Activated CD4-positive, alpha-beta memory T cell treated with anti-CD3 and anti-CD28 coated beads for 36 hours (primary cell): ENCODE measurements at regions not wholly inside any gene's neighbourhood (a gene's known extent, or its start where the extent isn't known, plus 50 kb on each side); places are given as distances from the start of the nearest gene placed in this dataset.

Experiments used
- CTCF ChIA-PET: fragments of 350-600 bp; sonication (Branson Sonifier 250); formaldehyde crosslinking; loops from one replicate; lab custom pipeline; 2021; ENCODE audit warnings: antibody characterized with exemption, inconsistent platforms; lab: Charles Lee
- POLR2A ChIA-PET: fragments of 350-600 bp; sonication (Branson Sonifier 250); formaldehyde crosslinking; loops from one replicate; lab custom pipeline; 2021; ENCODE audit warnings: antibody characterized with exemption; lab: Charles Lee
- DNase-seq: peaks from one replicate; pipeline ENCODE4 v3.0.0-alpha.2; 2020
- H3K27ac Mint-ChIP-seq: one replicate; pipeline ENCODE4 v1.8.0; 2021; ENCODE audit warnings: mixed read lengths
- H3K27me3 Mint-ChIP-seq: one replicate; pipeline ENCODE4 v1.8.0; 2021; ENCODE audit warnings: mixed read lengths
- H3K36me3 Mint-ChIP-seq: one replicate; pipeline ENCODE4 v1.8.0; 2021; ENCODE audit warnings: mixed read lengths
- H3K4me1 Mint-ChIP-seq: one replicate; pipeline ENCODE4 v1.8.0; 2021; ENCODE audit warnings: low read depth, mixed read lengths
- H3K4me3 Mint-ChIP-seq: one replicate; pipeline ENCODE4 v1.8.0; 2021; ENCODE audit warnings: mild to moderate bottlenecking, mixed read lengths
- H3K9me3 Mint-ChIP-seq: one replicate; pipeline ENCODE4 v1.8.0; 2021; ENCODE audit warnings: mixed read lengths
- intact Hi-C: fragments of 100-400 bp; cut with micrococcal nuclease; formaldehyde crosslinking; loops from one replicate; pipeline ENCODE4 v1.15.1; 2023

GRCh38 chr4:16450724-16451123 is 224.5 kb upstream of the TAPT1 start:
- no peaks in the 10 kb centered on the region for H3K4me1 Mint-ChIP-seq
- intact Hi-C loops = no loop called here
- H3K36me3 Mint-ChIP-seq = no peaks in the 10 kb centered on the region
- no peak overlapping the region for H3K4me3 Mint-ChIP-seq
- no peaks in the 10 kb centered on the region for H3K27me3 Mint-ChIP-seq
- H3K9me3 Mint-ChIP-seq = no peaks in the 10 kb centered on the region
- no peak for DNase-seq
- ChIA-PET CTCF (no interaction called here), POLR2A (no interaction called here)
- no peak overlapping the region for H3K27ac Mint-ChIP-seq

- ChIA-PET CTCF (no interaction called here), POLR2A (no interaction called here)
These were observed 223.8 kb upstream of the TAPT1 start for GRCh38 chr4:16450031-16450430.

GRCh38 chr4:16449406-16449805 is 223.1 kb upstream of the TAPT1 start:
- intact Hi-C loops = no loop called here
- ChIA-PET POLR2A (no interaction called here), CTCF (no interaction called here)
- H3K4me1 Mint-ChIP-seq = no peaks in the 10 kb centered on the region
- no peaks in the 10 kb centered on the region for H3K36me3 Mint-ChIP-seq
- no peaks in the 10 kb centered on the region for H3K9me3 Mint-ChIP-seq
- H3K4me3 Mint-ChIP-seq = no peak overlapping the region
- DNase-seq = no peak
- H3K27ac Mint-ChIP-seq = no peak overlapping the region
- no peaks in the 10 kb centered on the region for H3K27me3 Mint-ChIP-seq

More at GRCh38 chr4:16450031-16450430, 223.8 kb upstream of the TAPT1 start:
- intact Hi-C loops = no loop called here
- DNase-seq = no peak
- Mint-ChIP-seq H3K27me3 (no peaks in the 10 kb centered on the region), H3K4me3 (no peak overlapping the region), H3K27ac (no peak overlapping the region), H3K9me3 (no peaks in the 10 kb centered on the region), H3K4me1 (no peaks in the 10 kb centered on the region), H3K36me3 (no peaks in the 10 kb centered on the region)

GRCh38 chr4:16448241-16448840 is 222.1 kb upstream of the TAPT1 start:
- intact Hi-C loops = no loop called here
- ChIA-PET CTCF (interaction anchor here (1.9 kb wide), 1 partner anchor 158 kb away, joined by 5 read pairs; no protein-coding TSS in a partner anchor), POLR2A (no interaction called here)
- no peak for DNase-seq
- Mint-ChIP-seq H3K4me1 (no peaks in the 10 kb centered on the region), H3K4me3 (no peak overlapping the region), H3K9me3 (no peaks in the 10 kb centered on the region), H3K27ac (no peak overlapping the region), H3K36me3 (no peaks in the 10 kb centered on the region), H3K27me3 (no peaks in the 10 kb centered on the region)

- intact Hi-C loops = loop anchor here (5.0 kb wide), 1 partner anchor 416 kb away; no protein-coding TSS in a partner anchor
- DNase-seq = no peak
- H3K4me3 Mint-ChIP-seq = no peak overlapping the region
- H3K36me3 Mint-ChIP-seq = no peaks in the 10 kb centered on the region
- H3K4me1 Mint-ChIP-seq = no peaks in the 10 kb centered on the region
- CTCF ChIA-PET = interaction anchor here (0.6 to 2.3 kb wide), 5 partner anchors 8 to 156 kb away, joined by 3 to 11 read pairs (median 3); no protein-coding TSS in a partner anchor
- POLR2A ChIA-PET = no interaction called here
- peaks cover 1% of the 10 kb centered on the region for H3K27me3 Mint-ChIP-seq
- H3K27ac Mint-ChIP-seq = no peak overlapping the region
- H3K9me3 Mint-ChIP-seq = no peaks in the 10 kb centered on the region
These were observed 217.3 kb upstream of the TAPT1 start for GRCh38 chr4:16443504-16444088.

- DNase-seq = no peak
- ChIA-PET CTCF (interaction anchor here (2.3 kb wide), 1 partner anchor 151 kb away, joined by 11 read pairs; no protein-coding TSS in a partner anchor), POLR2A (no interaction called here)
- Mint-ChIP-seq H3K27me3 (peaks cover 1% of the 10 kb centered on the region), H3K36me3 (no peaks in the 10 kb centered on the region), H3K4me3 (no peak overlapping the region), H3K27ac (no peak overlapping the region), H3K9me3 (peaks cover 8% of the 10 kb centered on the region), H3K4me1 (no peaks in the 10 kb centered on the region)
- intact Hi-C loops = loop anchor here (5.0 kb wide), 1 partner anchor 415 kb away; no protein-coding TSS in a partner anchor
These were observed 216.0 kb upstream of the TAPT1 start for GRCh38 chr4:16442296-16442695.

GRCh38 chr4:16439768-16440167 is 213.5 kb upstream of the TAPT1 start:
- H3K4me1 Mint-ChIP-seq = no peaks in the 10 kb centered on the region
- H3K9me3 Mint-ChIP-seq = peaks cover 10% of the 10 kb centered on the region
- CTCF ChIA-PET = no interaction called here
- POLR2A ChIA-PET = no interaction called here
- intact Hi-C loops = loop anchor here (5.0 kb wide), 1 partner anchor 412 kb away; no protein-coding TSS in a partner anchor
- no peak for DNase-seq
- no peaks in the 10 kb centered on the region for H3K36me3 Mint-ChIP-seq
- H3K27me3 Mint-ChIP-seq = peaks cover 1% of the 10 kb centered on the region
- H3K4me3 Mint-ChIP-seq = no peak overlapping the region
- H3K27ac Mint-ChIP-seq = no peak overlapping the region

GRCh38 chr4:16438986-16439385 is 212.7 kb upstream of the TAPT1 start:
- intact Hi-C loops = no loop called here
- Mint-ChIP-seq H3K36me3 (no peaks in the 10 kb centered on the region), H3K4me1 (no peaks in the 10 kb centered on the region), H3K27ac (no peak overlapping the region), H3K27me3 (peaks cover 1% of the 10 kb centered on the region), H3K9me3 (peaks cover 10% of the 10 kb centered on the region), H3K4me3 (no peak overlapping the region)
- DNase-seq = no peak
- ChIA-PET CTCF (interaction anchor here (0.6 kb wide), 1 partner anchor 8 kb away, joined by 3 read pairs; no protein-coding TSS in a partner anchor), POLR2A (no interaction called here)

- Mint-ChIP-seq H3K27me3 (peaks cover 3% of the 10 kb centered on the region), H3K27ac (no peak overlapping the region), H3K36me3 (no peaks in the 10 kb centered on the region), H3K4me3 (no peak overlapping the region), H3K4me1 (no peaks in the 10 kb centered on the region), H3K9me3 (peaks cover 10% of the 10 kb centered on the region)
- intact Hi-C loops = no loop called here
- POLR2A ChIA-PET = no interaction called here
- CTCF ChIA-PET = no interaction called here
- no peak for DNase-seq
These were observed 211.6 kb upstream of the TAPT1 start for GRCh38 chr4:16437836-16438235.

GRCh38 chr4:16431866-16432265 is 205.6 kb upstream of the TAPT1 start:
- DNase-seq = no peak
- ChIA-PET CTCF (no interaction called here), POLR2A (no interaction called here)
- Mint-ChIP-seq H3K4me1 (no peaks in the 10 kb centered on the region), H3K4me3 (no peak overlapping the region), H3K27me3 (peaks cover 2% of the 10 kb centered on the region), H3K9me3 (no peaks in the 10 kb centered on the region), H3K27ac (no peak overlapping the region), H3K36me3 (no peaks in the 10 kb centered on the region)
- intact Hi-C loops = no loop called here

- Mint-ChIP-seq H3K9me3 (peaks cover 7% of the 10 kb centered on the region), H3K4me1 (no peaks in the 10 kb centered on the region), H3K27me3 (no peaks in the 10 kb centered on the region), H3K27ac (no peak overlapping the region), H3K36me3 (no peaks in the 10 kb centered on the region), H3K4me3 (no peak overlapping the region)
- CTCF ChIA-PET = no interaction called here
- DNase-seq = no peak
- intact Hi-C loops = no loop called here
- POLR2A ChIA-PET = no interaction called here
These were observed 192.5 kb upstream of the TAPT1 start for GRCh38 chr4:16418814-16419213.

- Mint-ChIP-seq H3K4me1 (no peaks in the 10 kb centered on the region), H3K27me3 (no peaks in the 10 kb centered on the region), H3K36me3 (no peaks in the 10 kb centered on the region), H3K27ac (no peak overlapping the region), H3K4me3 (no peak overlapping the region), H3K9me3 (peaks cover 7% of the 10 kb centered on the region)
- POLR2A ChIA-PET = no interaction called here
- CTCF ChIA-PET = no interaction called here
- no peak for DNase-seq
- intact Hi-C loops = no loop called here
These were observed 190.9 kb upstream of the TAPT1 start for GRCh38 chr4:16417198-16417597.

- H3K27me3 Mint-ChIP-seq = no peaks in the 10 kb centered on the region
- CTCF ChIA-PET = no interaction called here
- H3K4me1 Mint-ChIP-seq = no peaks in the 10 kb centered on the region
- H3K9me3 Mint-ChIP-seq = peaks cover 7% of the 10 kb centered on the region
- intact Hi-C loops = no loop called here
- no peaks in the 10 kb centered on the region for H3K36me3 Mint-ChIP-seq
- no peak overlapping the region for H3K27ac Mint-ChIP-seq
- POLR2A ChIA-PET = no interaction called here
- DNase-seq = no peak
- H3K4me3 Mint-ChIP-seq = no peak overlapping the region
These were observed 190.3 kb upstream of the TAPT1 start for GRCh38 chr4:16416601-16417000.
